ENCODE measurements at regions not wholly inside any gene's neighbourhood (a gene's known extent, or its start where the extent isn't known, plus 50 kb on each side); places are given as distances from the start of the nearest gene placed in this dataset.

DNA sequence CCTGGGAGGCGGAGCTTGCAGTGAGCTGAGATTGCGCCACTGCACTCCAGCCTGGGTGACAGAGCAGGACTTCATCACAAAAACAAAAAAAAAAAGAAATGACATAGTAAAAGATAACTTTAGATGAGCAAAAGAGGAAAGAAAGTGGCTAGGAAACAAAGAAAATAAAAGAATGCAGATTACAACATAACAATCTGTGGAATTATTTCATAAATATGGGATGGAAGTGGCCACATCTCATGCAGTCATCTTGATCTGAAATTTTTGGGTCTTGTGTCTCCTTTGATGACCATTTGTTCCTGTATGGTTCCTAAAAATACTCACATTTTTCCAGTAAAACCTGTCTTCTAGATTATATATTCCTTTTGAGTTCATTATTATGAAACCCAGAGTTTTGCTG is 271.4 kb downstream of the SPRY1 start:
- TF ChIP-seq, protein P1, sequence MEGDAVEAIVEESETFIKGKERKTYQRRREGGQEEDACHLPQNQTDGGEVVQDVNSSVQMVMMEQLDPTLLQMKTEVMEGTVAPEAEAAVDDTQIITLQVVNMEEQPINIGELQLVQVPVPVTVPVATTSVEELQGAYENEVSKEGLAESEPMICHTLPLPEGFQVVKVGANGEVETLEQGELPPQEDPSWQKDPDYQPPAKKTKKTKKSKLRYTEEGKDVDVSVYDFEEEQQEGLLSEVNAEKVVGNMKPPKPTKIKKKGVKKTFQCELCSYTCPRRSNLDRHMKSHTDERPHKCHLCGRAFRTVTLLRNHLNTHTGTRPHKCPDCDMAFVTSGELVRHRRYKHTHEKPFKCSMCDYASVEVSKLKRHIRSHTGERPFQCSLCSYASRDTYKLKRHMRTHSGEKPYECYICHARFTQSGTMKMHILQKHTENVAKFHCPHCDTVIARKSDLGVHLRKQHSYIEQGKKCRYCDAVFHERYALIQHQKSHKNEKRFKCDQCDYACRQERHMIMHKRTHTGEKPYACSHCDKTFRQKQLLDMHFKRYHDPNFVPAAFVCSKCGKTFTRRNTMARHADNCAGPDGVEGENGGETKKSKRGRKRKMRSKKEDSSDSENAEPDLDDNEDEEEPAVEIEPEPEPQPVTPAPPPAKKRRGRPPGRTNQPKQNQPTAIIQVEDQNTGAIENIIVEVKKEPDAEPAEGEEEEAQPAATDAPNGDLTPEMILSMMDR (IDR thresholded peaks at IDR 0.05): no peak
- TF ChIP-seq POLR2A (IDR thresholded peaks at IDR 0.05): no peak

All from esophagus squamous epithelium (tissue), 4 donors.